ENCODE measurements at regions not wholly inside any gene's neighbourhood (a gene's known extent, or its start where the extent isn't known, plus 50 kb on each side); places are given as distances from the start of the nearest gene placed in this dataset.

DNA sequence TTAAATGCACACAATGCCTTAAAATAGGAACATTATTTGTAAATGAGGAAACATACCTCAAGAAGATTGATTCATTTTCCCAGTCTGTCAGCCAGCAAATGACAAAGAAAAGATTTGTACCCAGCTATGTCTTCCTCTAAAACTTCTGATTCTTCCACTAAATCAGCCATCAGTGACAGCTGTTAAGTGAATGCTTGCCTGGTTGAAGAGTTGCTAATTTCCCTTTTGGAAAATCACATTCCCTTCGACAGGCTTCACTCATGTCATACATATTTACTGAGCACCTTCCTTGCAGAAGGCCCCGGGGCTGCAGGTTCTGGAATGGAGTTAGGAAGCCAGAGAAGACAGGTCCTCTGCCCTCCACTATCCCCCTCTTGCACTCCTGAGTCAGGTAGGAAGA is 112.0 kb upstream of the SLC66A3 start:
- no peak for TF ChIP-seq POLR2A (IDR thresholded peaks at IDR 0.05)
- TF ChIP-seq, protein P1, sequence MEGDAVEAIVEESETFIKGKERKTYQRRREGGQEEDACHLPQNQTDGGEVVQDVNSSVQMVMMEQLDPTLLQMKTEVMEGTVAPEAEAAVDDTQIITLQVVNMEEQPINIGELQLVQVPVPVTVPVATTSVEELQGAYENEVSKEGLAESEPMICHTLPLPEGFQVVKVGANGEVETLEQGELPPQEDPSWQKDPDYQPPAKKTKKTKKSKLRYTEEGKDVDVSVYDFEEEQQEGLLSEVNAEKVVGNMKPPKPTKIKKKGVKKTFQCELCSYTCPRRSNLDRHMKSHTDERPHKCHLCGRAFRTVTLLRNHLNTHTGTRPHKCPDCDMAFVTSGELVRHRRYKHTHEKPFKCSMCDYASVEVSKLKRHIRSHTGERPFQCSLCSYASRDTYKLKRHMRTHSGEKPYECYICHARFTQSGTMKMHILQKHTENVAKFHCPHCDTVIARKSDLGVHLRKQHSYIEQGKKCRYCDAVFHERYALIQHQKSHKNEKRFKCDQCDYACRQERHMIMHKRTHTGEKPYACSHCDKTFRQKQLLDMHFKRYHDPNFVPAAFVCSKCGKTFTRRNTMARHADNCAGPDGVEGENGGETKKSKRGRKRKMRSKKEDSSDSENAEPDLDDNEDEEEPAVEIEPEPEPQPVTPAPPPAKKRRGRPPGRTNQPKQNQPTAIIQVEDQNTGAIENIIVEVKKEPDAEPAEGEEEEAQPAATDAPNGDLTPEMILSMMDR (IDR thresholded peaks at IDR 0.05) = no peak

All from thyroid gland (tissue), 4 donors.